ENCODE measurements at regions not wholly inside any gene's neighbourhood (a gene's known extent, or its start where the extent isn't known, plus 50 kb on each side); places are given as distances from the start of the nearest gene placed in this dataset.

- H3K4me3 ChIP-seq (ENCODE audit: low read depth, low read length), result no peak overlapping the region
- no peak for TF ChIP-seq CTCF (IDR thresholded peaks at IDR 0.05; ENCODE audit: borderline replicate concordance, insufficient read depth, low read depth, low read length)
Measured at GRCh38 chr13:73324842-73325722, 266.3 kb downstream of the KLF5 start.

GRCh38 chr13:73323615-73324014 lies 264.8 kb downstream of the KLF5 start:
- no peak overlapping the region for H3K4me3 ChIP-seq (ENCODE audit: low read depth, low read length)
- TF ChIP-seq CTCF (IDR thresholded peaks at IDR 0.05; ENCODE audit: borderline replicate concordance, insufficient read depth, low read depth, low read length), result no peak

GRCh38 chr13:73321043-73321442 lies 262.2 kb downstream of the KLF5 start:
- TF ChIP-seq CTCF (IDR thresholded peaks at IDR 0.05; ENCODE audit: borderline replicate concordance, insufficient read depth, low read depth, low read length), result no peak
- H3K4me3 ChIP-seq (ENCODE audit: low read depth, low read length), result no peak overlapping the region

GRCh38 chr13:73317140-73317539 lies 258.3 kb downstream of the KLF5 start:
- no peak for TF ChIP-seq CTCF (IDR thresholded peaks at IDR 0.05; ENCODE audit: borderline replicate concordance, insufficient read depth, low read depth, low read length)
- H3K4me3 ChIP-seq (ENCODE audit: low read depth, low read length), result no peak overlapping the region

GRCh38 chr13:73310366-73310765 lies 251.6 kb downstream of the KLF5 start:
- no peak overlapping the region for H3K4me3 ChIP-seq (ENCODE audit: low read depth, low read length)
- TF ChIP-seq CTCF (IDR thresholded peaks at IDR 0.05; ENCODE audit: borderline replicate concordance, insufficient read depth, low read depth, low read length), result no peak

GRCh38 chr13:73307481-73307880 lies 248.7 kb downstream of the KLF5 start:
- TF ChIP-seq CTCF (IDR thresholded peaks at IDR 0.05; ENCODE audit: borderline replicate concordance, insufficient read depth, low read depth, low read length), result no peak
- H3K4me3 ChIP-seq (ENCODE audit: low read depth, low read length), result no peak overlapping the region

GRCh38 chr13:73306688-73307087 lies 247.9 kb downstream of the KLF5 start:
- H3K4me3 ChIP-seq (ENCODE audit: low read depth, low read length), result no peak overlapping the region
- TF ChIP-seq CTCF (IDR thresholded peaks at IDR 0.05; ENCODE audit: borderline replicate concordance, insufficient read depth, low read depth, low read length), result no peak

Data from GM12875 (cell line).